SKM-1 treated with dmso at 0.1 percent for 144 hours (cell line): ENCODE measurements at regions not wholly inside any gene's neighbourhood (a gene's known extent, or its start where the extent isn't known, plus 50 kb on each side); places are given as distances from the start of the nearest gene placed in this dataset.

ENCODE experiments used
- DNase-seq: peaks from one replicate; lab custom pipeline; 2025; ENCODE audit not compliant: unreplicated experiment; lab: John Stamatoyannopoulos, UW

- DNase-seq = no peak
Measured at GRCh38 chr9:108559432-108559831, 296.4 kb downstream of the ACTL7B start.

- no peak for DNase-seq
Measured at GRCh38 chr9:108554831-108555230, 301.0 kb downstream of the ACTL7B start.

GRCh38 chr9:108553111-108553635, 302.6 kb downstream of the ACTL7B start:
- no peak for DNase-seq

GRCh38 chr9:108552459-108553040, 303.2 kb downstream of the ACTL7B start:
- no peak for DNase-seq

- no peak for DNase-seq
Measured at GRCh38 chr9:108551030-108551841, 304.6 kb downstream of the ACTL7B start.

GRCh38 chr9:108550106-108550505, 305.7 kb downstream of the ACTL7B start:
- no peak for DNase-seq

- DNase-seq = no peak
Measured at GRCh38 chr9:108549184-108549583, 306.6 kb downstream of the ACTL7B start.

GRCh38 chr9:108547411-108548135, 308.2 kb downstream of the ACTL7B start:
- DNase-seq = no peak

- DNase-seq = no peak
Measured at GRCh38 chr9:108546215-108546614, 309.6 kb downstream of the ACTL7B start.

- no peak for DNase-seq
Measured at GRCh38 chr9:108545436-108545835, 310.4 kb downstream of the ACTL7B start.

- no peak for DNase-seq
Measured at GRCh38 chr9:108544866-108545265, 310.9 kb downstream of the ACTL7B start.

GRCh38 chr9:108543251-108543778, 312.5 kb downstream of the ACTL7B start:
- DNase-seq = no peak

GRCh38 chr9:108537756-108538155, 318.0 kb downstream of the ACTL7B start:
- no peak for DNase-seq

- no peak for DNase-seq
Measured at GRCh38 chr9:108536836-108537601, 318.8 kb downstream of the ACTL7B start.

- no peak for DNase-seq
Measured at GRCh38 chr9:108535526-108535925, 320.3 kb downstream of the ACTL7B start.

GRCh38 chr9:108534741-108535140, 321.0 kb downstream of the ACTL7B start:
- DNase-seq = no peak

- DNase-seq = no peak
Measured at GRCh38 chr9:108530141-108530540, 325.6 kb downstream of the ACTL7B start.

GRCh38 chr9:108528231-108528630, 327.6 kb downstream of the ACTL7B start:
- no peak for DNase-seq

- no peak for DNase-seq
Measured at GRCh38 chr9:108526518-108526917, 329.3 kb downstream of the ACTL7B start.

GRCh38 chr9:108525186-108525585, 330.6 kb downstream of the ACTL7B start:
- no peak for DNase-seq
